GM19324 (cell line): ENCODE measurements at regions not wholly inside any gene's neighbourhood (a gene's known extent, or its start where the extent isn't known, plus 50 kb on each side); places are given as distances from the start of the nearest gene placed in this dataset.
A peak's percentile ranks its signal among the peaks of the same experiment; 100 is the strongest.

Source experiments
- ATAC-seq: cut with Tn5 transposase; IDR thresholded peaks from one replicate; pipeline ENCODE4 v1.9.1; 2021; ENCODE audit warnings: mild to moderate bottlenecking, moderate library complexity; ENCODE audit not compliant: unreplicated experiment, low FRiP score

DNA sequence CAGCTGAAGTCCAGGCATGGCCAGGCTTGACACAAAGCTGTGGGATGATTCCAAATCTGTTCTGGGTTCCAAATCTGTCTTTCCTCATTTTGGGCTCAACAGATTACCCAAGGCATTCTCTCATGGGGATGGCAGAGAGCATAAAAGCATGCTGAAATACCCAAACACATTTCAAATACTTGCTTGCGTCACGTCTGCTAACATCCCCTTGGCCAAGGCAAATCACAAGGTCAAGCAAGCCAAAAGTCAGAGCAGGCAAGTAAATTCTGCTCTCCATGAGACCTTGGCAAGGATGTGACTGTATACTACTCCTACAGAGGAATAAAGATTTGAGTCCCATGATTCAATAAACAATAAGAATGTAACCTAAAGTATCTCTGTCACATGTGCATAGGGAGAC lies 306.7 kb downstream of the EPB41L4A start:
- no peak for ATAC-seq

DNA sequence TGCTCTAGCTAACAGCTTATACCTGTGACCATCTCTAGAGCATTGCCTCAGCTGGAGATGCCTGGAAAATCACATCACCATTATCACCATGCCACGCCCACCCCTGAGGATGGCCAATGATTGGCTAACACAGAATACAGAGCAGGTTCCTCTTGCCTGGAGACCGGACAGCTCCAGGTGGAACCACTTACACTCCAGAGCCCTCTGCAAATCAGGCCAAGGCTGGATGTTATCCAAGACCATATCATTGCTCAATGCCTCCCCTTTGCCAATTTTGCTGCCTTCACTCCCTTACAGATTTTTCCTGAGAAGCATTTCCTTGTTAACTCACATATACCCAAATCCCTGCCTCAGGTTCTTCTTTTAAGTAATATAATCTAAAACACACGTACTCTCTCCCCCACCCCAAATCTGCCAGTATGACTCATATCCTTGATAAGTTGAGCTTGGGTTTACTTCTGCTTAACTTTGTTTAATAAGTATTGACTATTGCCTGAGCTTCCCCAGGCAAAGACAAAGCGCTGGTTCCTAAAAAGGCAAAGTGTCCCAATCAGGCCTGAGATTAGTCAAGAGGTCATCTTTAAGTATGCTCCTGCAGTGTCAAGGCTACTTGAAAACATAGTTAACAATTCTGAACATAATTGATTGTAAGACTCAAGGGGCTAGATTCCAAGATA lies 309.6 kb downstream of the EPB41L4A start:
- no peak for ATAC-seq

GRCh38 chr5:112106878-112107277 lies 312.2 kb downstream of the EPB41L4A start:
- ATAC-seq: no peak

DNA sequence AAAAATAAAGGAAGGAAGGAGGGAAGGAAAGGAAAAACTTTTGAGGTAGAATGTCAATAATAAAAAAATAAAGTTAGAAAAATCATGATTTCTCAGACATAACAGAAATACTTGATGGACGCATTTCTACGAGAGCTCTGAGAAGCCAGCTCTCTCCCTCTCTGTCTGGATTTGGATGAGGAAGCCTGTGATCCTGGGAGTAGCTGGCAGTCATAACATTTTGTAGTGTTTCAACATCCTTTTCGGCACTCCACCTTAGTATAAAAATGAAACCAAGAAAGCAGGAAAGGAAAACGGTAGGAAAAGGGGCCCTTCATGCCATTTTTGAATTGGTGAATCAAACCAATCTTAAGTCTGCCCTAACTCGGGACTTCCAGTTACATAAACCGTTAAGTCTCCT lies 321.3 kb downstream of the EPB41L4A start:
- no peak for ATAC-seq

GRCh38 chr5:112087222-112087621 lies 330.2 kb upstream of the NREP start:
- no peak for ATAC-seq

- ATAC-seq: no peak
Measured at GRCh38 chr5:112086740-112087139, 329.7 kb upstream of the NREP start.

DNA sequence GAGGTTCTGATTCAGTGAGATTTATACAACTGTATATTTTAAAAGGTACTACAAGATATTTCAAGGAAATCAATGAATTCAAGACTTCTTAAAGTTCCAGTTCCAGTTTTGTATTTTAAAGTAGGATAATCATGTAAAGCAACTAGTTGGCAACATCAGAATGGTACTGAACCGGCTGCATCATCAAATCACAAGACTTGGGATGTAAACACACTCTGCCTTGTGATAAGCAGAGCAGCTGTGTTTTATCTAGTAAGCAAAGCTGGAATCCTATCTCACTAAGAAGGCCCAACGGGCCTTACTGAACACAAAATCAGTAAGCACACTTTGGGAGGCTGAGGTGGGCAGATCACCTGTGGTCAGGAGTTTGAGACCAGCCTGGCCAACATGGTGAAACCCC lies 327.2 kb upstream of the NREP start:
- no peak for ATAC-seq

- no peak for ATAC-seq
Measured at GRCh38 chr5:112083623-112084022, 326.6 kb upstream of the NREP start.

DNA sequence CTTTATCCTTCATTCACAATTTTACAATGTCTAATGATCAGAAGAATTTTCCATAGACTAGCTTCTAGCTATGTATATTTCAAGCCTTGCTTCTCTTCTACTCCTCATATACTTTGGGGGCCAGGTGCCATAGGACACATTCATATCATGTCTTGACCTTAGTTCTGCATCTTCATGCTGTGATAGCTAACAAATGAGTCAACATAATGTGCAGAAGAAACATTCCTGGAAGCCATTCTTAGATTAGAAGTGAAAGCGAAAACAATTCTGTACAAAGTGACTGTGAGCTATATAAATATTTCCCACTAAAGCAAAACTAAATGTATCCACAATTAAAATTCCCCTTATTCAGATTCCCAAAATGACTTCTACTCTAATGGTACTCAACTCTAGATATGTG lies 320.2 kb upstream of the NREP start:
- ATAC-seq: peak; percentile 82

DNA sequence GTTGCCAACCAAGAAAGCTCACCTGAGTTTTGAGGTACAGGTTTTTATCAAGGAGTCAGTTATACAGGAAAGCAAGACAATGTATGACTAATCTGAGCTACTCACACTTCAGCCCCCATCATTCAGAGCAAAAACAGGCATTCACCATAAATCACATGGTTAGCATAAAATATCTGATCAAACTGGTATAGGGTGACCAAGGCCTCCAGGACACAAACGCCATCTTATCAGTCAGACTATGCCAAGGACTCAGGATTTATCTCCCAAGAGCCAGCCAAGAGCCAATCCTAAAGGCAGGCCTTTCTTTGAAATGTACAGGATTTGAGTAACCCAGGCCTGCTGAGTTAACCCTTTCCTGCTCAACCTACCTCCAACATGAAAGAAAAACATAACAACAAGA lies 313.0 kb upstream of the NREP start:
- ATAC-seq: no peak

- no peak for ATAC-seq
Measured at GRCh38 chr5:112069329-112069728, 312.3 kb upstream of the NREP start.

DNA sequence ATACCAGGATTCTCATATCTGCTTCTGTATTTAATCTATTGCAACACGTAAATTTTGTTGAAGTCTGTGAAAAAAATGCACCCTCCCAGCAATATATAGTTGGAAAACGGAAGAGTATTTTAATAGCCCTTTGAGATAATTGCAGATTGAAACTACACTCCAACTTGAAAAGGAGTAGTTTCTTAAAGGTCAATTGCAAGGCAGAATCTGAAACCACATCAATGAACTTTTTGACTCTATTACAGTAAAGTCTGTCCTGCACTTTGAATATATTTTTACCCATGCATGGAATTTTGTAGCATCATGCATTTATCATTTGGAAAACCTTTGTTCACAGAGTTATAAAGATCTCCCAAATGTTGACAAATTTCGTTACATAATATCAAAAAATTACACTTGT lies 311.6 kb upstream of the NREP start:
- ATAC-seq: no peak

DNA sequence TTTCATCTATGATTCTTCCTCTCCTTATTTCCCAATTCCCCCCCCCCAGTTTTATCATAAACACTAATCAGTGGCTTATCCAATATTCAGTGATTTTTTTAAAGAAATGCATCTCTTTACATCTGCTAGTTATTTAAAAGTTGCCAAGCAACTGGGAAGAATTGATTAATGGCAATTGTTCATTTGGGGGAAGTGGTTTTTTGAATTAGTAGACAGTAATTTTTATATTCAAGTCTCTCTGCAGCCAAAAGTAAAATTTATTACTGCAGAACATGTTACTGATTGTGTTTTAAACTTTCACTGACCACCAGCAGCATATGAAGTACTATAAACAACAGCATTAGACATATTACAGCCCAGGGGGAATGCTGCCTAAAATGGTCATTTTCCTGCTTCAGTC lies 308.8 kb upstream of the NREP start:
- no peak for ATAC-seq

DNA sequence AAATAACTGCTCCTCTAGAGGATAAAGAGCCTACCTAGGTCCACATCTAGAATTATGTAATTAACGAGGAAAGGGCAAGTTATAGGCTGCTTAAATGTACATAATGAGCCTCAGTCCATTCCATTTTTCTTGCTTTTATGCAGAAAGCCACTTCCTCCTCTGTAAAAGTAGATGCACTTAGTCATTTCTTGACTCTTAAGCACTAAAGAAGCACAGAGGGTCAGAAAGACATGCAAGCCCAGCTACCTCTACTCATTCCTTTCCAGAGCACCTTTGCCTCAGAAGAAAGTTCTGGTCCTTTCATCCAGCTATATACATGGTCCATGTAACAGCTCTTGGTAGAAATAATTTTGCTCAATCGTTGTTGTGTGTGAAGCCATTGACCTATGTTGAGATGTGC lies 308.0 kb upstream of the NREP start:
- ATAC-seq: no peak

- no peak for ATAC-seq
Measured at GRCh38 chr5:112064271-112064701, 307.3 kb upstream of the NREP start.

- no peak for ATAC-seq
Measured at GRCh38 chr5:112063856-112064255, 306.9 kb upstream of the NREP start.

DNA sequence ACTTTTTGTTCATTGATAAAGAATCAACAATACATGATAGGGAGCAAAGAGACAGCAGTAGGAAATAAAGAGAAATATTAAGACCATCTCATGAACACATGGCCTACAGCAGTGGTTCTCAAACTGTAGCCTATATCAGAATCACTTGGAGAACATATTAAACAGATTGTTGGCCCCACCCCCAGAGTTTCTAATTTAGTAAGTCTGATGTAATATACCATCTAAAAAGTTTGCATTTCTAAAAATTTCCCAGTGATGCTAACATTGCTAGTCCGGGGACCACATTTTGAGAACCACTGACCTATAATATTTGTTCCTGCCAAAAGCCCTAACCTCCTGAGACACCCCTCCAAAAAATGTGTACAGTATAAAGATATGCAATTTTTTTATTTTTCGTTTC lies 306.2 kb upstream of the NREP start:
- ATAC-seq: no peak

DNA sequence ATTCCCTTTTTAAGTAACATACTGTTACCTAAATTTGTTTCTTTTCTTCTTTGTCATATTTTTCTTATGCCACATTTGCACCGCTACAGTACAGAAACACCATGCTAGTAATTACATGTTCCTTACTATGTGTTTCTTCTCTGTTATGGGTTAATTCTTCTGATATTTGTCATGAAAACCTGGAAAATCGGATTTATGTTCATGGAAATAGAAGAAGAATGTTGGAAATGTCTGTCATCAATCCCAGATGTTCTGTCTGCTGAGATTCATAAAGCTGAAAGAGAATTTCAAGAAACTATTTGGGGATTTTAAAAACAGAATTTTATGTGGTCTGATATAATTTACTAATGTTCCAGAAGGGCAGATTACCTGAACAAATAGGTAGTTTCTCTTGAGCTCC lies 305.2 kb upstream of the NREP start:
- no peak for ATAC-seq

- no peak for ATAC-seq
Measured at GRCh38 chr5:112061666-112062065, 304.7 kb upstream of the NREP start.

- ATAC-seq: no peak
Measured at GRCh38 chr5:112059579-112060135, 302.7 kb upstream of the NREP start.

DNA sequence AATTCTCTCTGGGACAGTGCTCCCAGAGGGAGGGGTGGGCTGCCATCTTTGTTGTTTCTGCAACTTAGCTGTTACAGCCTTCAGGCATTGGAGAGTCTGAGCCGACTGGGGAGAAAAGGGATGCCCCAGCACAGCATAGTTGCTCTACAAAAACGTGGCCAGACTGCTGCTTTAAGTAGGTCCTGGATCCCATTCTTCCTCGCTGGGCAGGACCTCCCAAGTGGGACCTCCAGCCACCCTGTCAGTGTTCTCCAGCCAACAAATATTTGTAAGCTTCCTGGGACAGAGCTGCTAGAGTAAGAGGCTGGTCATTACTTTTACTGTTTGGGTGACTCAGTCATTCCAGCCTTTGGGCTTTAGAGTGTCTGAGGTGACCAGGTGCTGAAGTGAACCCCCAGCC lies 292.7 kb upstream of the NREP start:
- ATAC-seq: no peak

DNA sequence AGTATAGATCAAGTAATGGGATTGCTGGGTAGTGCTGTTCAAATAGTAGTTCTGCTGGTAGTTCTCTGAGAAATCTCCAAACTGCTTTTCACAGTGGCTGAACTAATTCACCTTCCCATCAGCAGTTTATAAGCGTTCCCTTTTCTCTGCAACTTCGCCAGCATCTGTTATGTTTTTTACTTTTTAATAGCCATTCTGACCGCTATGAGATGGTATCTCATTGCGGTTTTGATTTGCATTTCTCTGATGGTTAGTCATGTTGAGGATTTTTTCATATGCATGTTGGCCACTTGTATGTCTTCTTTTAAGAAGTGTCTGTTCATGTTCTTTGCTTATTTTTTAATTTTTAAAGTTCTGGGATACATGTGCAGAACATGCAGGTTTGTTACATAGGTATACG lies 279.2 kb upstream of the NREP start:
- no peak for ATAC-seq
